Neural cell (in vitro differentiated cells): ENCODE measurements at regions not wholly inside any gene's neighbourhood (a gene's known extent, or its start where the extent isn't known, plus 50 kb on each side); places are given as distances from the start of the nearest gene placed in this dataset.

ENCODE experiments used
- H2AFZ ChIP-seq: fragments of 200-600, 300-800 bp; sonication (generic), shearing (Covaris generic); 2 replicates; pipeline ENCODE4 v1.6.0; 2014; ENCODE audit warnings: low read depth, mild to moderate bottlenecking, antibody characterized with exemption, low read length, moderate library complexity
- H3F3A ChIP-seq: fragments of 200-600 bp; shearing (Covaris generic); 2 replicates; pipeline ENCODE4 v1.6.1; 2016; ENCODE audit warnings: mild to moderate bottlenecking, moderate library complexity, mixed read lengths, antibody characterized with exemption, low read length; ENCODE audit not compliant: insufficient read depth, poor library complexity, severe bottlenecking
- H3K27ac ChIP-seq: fragments of 200-600, 300-800 bp; sonication (generic), shearing (Covaris generic); 2 replicates; pipeline ENCODE4 v1.5.1; 2014; ENCODE audit warnings: mild to moderate bottlenecking, low read length, moderate library complexity
- H3K27me3 ChIP-seq: fragments of 300-800, 200-600 bp; sonication (generic), shearing (Covaris generic); 2 replicates; pipeline ENCODE4 v1.6.0; 2014; ENCODE audit warnings: mild to moderate bottlenecking, low read depth, low read length, moderate library complexity; ENCODE audit not compliant: insufficient read depth
- H3K36me3 ChIP-seq: fragments of 300-800, 200-600 bp; sonication (generic), shearing (Covaris generic); 2 replicates; pipeline ENCODE4 v1.5.1; 2014; ENCODE audit warnings: mild to moderate bottlenecking, antibody characterized with exemption, low read length, moderate library complexity; ENCODE audit not compliant: insufficient read depth
- H3K4me2 ChIP-seq: fragments of 300-800, 200-600 bp; sonication (generic), shearing (Covaris generic); 2 replicates; pipeline ENCODE4 v1.6.0; 2014; ENCODE audit warnings: mild to moderate bottlenecking, low read length
- H3K4me3 ChIP-seq: fragments of 300-800, 200-600 bp; sonication (generic), shearing (Covaris generic); 2 replicates; pipeline ENCODE4 v1.5.1; 2014; ENCODE audit warnings: mild to moderate bottlenecking, low read length, moderate library complexity
- H3K79me2 ChIP-seq: fragments of 200-600 bp; shearing (Covaris generic); replicated peaks from 2 replicates; pipeline ENCODE4 v1.6.0; 2014; ENCODE audit warnings: mild to moderate bottlenecking, low read length, moderate library complexity; ENCODE audit not compliant: insufficient read depth
- H3K9ac ChIP-seq: fragments of 300-800, 200-600 bp; sonication (generic), shearing (Covaris generic); 2 replicates; pipeline ENCODE4 v1.6.1; 2016; ENCODE audit warnings: mild to moderate bottlenecking, low read length, mixed read lengths
- H3K9me2 ChIP-seq: fragments of 200-600 bp; shearing (Covaris generic); 2 replicates; pipeline ENCODE4 v1.6.1; 2016; ENCODE audit warnings: mild to moderate bottlenecking, low read length, mixed read lengths; ENCODE audit not compliant: insufficient read depth
- H3K9me3 ChIP-seq: fragments of 200-600, 300-800 bp; sonication (generic), shearing (Covaris generic); 2 replicates; pipeline ENCODE4 v1.6.1; 2016; ENCODE audit warnings: mild to moderate bottlenecking, mixed run types, low read length, moderate library complexity, mixed read lengths
- H4K20me1 ChIP-seq: fragments of 200-600 bp; shearing (Covaris generic); 2 replicates; pipeline ENCODE4 v1.6.1; 2016; ENCODE audit warnings: mild to moderate bottlenecking, mixed run types; ENCODE audit not compliant: insufficient read depth
- CTCF ChIP-seq: fragments of 450-650 bp; IDR thresholded peaks from 2 replicates; pipeline ENCODE4 v1.5.1; 2014; ENCODE audit warnings: antibody characterized with exemption, mild to moderate bottlenecking, moderate library complexity; ENCODE audit not compliant: poor library complexity, severe bottlenecking
- EP300 ChIP-seq: fragments of 450-650 bp; conservative IDR thresholded peaks from 2 replicates; pipeline ENCODE4 v1.6.1; 2014; ENCODE audit warnings: antibody characterized with exemption, mild to moderate bottlenecking, moderate library complexity; ENCODE audit not compliant: poor library complexity, severe bottlenecking
- EZH2 ChIP-seq: fragments of 200-600, 300-800 bp; shearing (Covaris generic), sonication (generic); IDR thresholded peaks from 2 replicates; pipeline ENCODE4 v1.6.1; 2014; ENCODE audit warnings: antibody characterized with exemption, low read length, borderline replicate concordance, mild to moderate bottlenecking; ENCODE audit not compliant: insufficient read depth, poor library complexity, severe bottlenecking
- MXI1 ChIP-seq: fragments of 450-650 bp; conservative IDR thresholded peaks from 2 replicates; pipeline ENCODE4 v1.6.1; 2014; ENCODE audit warnings: antibody characterized with exemption, mild to moderate bottlenecking; ENCODE audit not compliant: poor library complexity, severe bottlenecking
- POLR2AphosphoS5 ChIP-seq: IDR thresholded peaks from 2 replicates; pipeline ENCODE4 v1.6.1; 2012
- RAD21 ChIP-seq: fragments of 450-650 bp; conservative IDR thresholded peaks from 2 replicates; pipeline ENCODE4 v1.6.1; 2014; ENCODE audit warnings: antibody characterized with exemption, mild to moderate bottlenecking, moderate library complexity
- REST ChIP-seq: IDR thresholded peaks from 2 replicates; pipeline ENCODE4 v1.6.1; 2012; ENCODE audit warnings: borderline replicate concordance
- SMC3 ChIP-seq: fragments of 450-650 bp; conservative IDR thresholded peaks from 2 replicates; pipeline ENCODE4 v1.6.1; 2014; ENCODE audit warnings: antibody characterized with exemption, mild to moderate bottlenecking, moderate library complexity; ENCODE audit not compliant: poor library complexity
- TAF1 ChIP-seq: IDR thresholded peaks from 2 replicates; pipeline ENCODE4 v1.6.1; 2012; ENCODE audit warnings: low read depth

GRCh38 chr10:65204999-65205398, 1683.8 kb downstream of the REEP3 start:
- Histone ChIP-seq H3K27ac (no peak overlapping the region), H3K9me3 (no peaks in the 10 kb centered on the region), H3K36me3 (no peaks in the 10 kb centered on the region), H3K27me3 (no peaks in the 10 kb centered on the region), H3F3A (no peaks in the 10 kb centered on the region), H3K9ac (no peak overlapping the region), H3K9me2 (no peaks in the 10 kb centered on the region), H4K20me1 (no peaks in the 10 kb centered on the region), H3K79me2 (no peaks in the 10 kb centered on the region), H3K4me2 (no peak overlapping the region), H2AFZ (no peak overlapping the region), H3K4me3 (no peak overlapping the region)
- TF ChIP-seq REST (no peak), EZH2 (no peak), MXI1 (no peak), EP300 (no peak), SMC3 (no peak), RAD21 (no peak), CTCF (no peak), POLR2AphosphoS5 (no peak)

- Histone ChIP-seq H3K27ac (no peak overlapping the region), H3F3A (no peaks in the 10 kb centered on the region), H3K9ac (no peak overlapping the region), H2AFZ (no peak overlapping the region), H3K27me3 (no peaks in the 10 kb centered on the region), H3K4me2 (no peak overlapping the region), H4K20me1 (no peaks in the 10 kb centered on the region), H3K79me2 (no peaks in the 10 kb centered on the region), H3K9me2 (no peaks in the 10 kb centered on the region), H3K4me3 (no peak overlapping the region), H3K36me3 (no peaks in the 10 kb centered on the region), H3K9me3 (no peaks in the 10 kb centered on the region)
- TF ChIP-seq SMC3 (no peak), REST (no peak), CTCF (no peak), POLR2AphosphoS5 (no peak), TAF1 (no peak), EP300 (no peak), RAD21 (no peak), MXI1 (no peak)
Observed at GRCh38 chr10:65213170-65213569, 1692.0 kb downstream of the REEP3 start.
